Endodermal cell (in vitro differentiated cells): ENCODE measurements at regions not wholly inside any gene's neighbourhood (a gene's known extent, or its start where the extent isn't known, plus 50 kb on each side); places are given as distances from the start of the nearest gene placed in this dataset.
"Not testable (repeated sequence)": the region's sequence is repeated elsewhere in the genome, so short reads cannot be mapped to it uniquely, and the experiment has no call there.

Experiments
- DNase-seq: peaks from one replicate; pipeline ENCODE4 v3.0.0-alpha.2; 2017
- H3K27ac ChIP-seq: 2 replicates; pipeline ENCODE4 v1.5.1; 2013; ENCODE audit warnings: mild to moderate bottlenecking, low read depth, low read length, moderate library complexity
- H3K27me3 ChIP-seq: 2 replicates; pipeline ENCODE4 v1.6.1; 2013; ENCODE audit warnings: mild to moderate bottlenecking, low read length, moderate library complexity; ENCODE audit not compliant: insufficient read depth, control insufficient read depth, poor library complexity, severe bottlenecking
- H3K36me3 ChIP-seq: 2 replicates; pipeline ENCODE4 v1.7.0; 2013; ENCODE audit warnings: mild to moderate bottlenecking, low read length, moderate library complexity; ENCODE audit not compliant: control insufficient read depth, insufficient read depth
- H3K4me1 ChIP-seq: one replicate; pipeline ENCODE4 v1.7.0; 2013; ENCODE audit warnings: low read length; ENCODE audit not compliant: control insufficient read depth, insufficient read depth
- H3K4me3 ChIP-seq: 2 replicates; pipeline ENCODE4 v1.5.1; 2013; ENCODE audit warnings: mild to moderate bottlenecking, low read length, moderate library complexity
- H3K9ac ChIP-seq: 2 replicates; pipeline ENCODE4 v1.6.1; 2013; ENCODE audit warnings: mild to moderate bottlenecking, low read length, moderate library complexity; ENCODE audit not compliant: poor library complexity, severe bottlenecking; ENCODE audit errors: extremely low read depth
- H3K9me3 ChIP-seq: 2 replicates; pipeline ENCODE4 v1.6.1; 2013; ENCODE audit warnings: mild to moderate bottlenecking, low read length, moderate library complexity; ENCODE audit not compliant: control insufficient read depth
- H3K27ac Mint-ChIP-seq: 2 replicates; pipeline ENCODE4 v1.8.0; 2020; ENCODE audit warnings: mixed read lengths
- H3K27me3 Mint-ChIP-seq: 2 replicates; pipeline ENCODE4 v1.8.0; 2021; ENCODE audit warnings: mild to moderate bottlenecking, mixed read lengths; ENCODE audit not compliant: insufficient read depth
- H3K36me3 Mint-ChIP-seq: 2 replicates; pipeline ENCODE4 v1.8.0; 2020; ENCODE audit warnings: low read depth, mixed read lengths
- H3K4me1 Mint-ChIP-seq: 2 replicates; pipeline ENCODE4 v1.8.0; 2020; ENCODE audit warnings: mixed read lengths
- H3K4me3 Mint-ChIP-seq: 2 replicates; pipeline ENCODE4 v1.8.0; 2020; ENCODE audit warnings: mild to moderate bottlenecking, moderate library complexity, mixed read lengths
- H3K9me3 Mint-ChIP-seq: 2 replicates; pipeline ENCODE4 v1.8.0; 2020; ENCODE audit warnings: mild to moderate bottlenecking, mixed read lengths
- CTCF ChIP-seq: fragments of 200-600 bp; sonication (generic); conservative IDR thresholded peaks from 2 replicates; pipeline ENCODE4 v1.5.0; 2021; ENCODE audit warnings: antibody characterized with exemption, mild to moderate bottlenecking
- WGBS, 2 experiments: methylation state at CpG; one replicate each; pipeline versions ENCODE4 v1.1.5 to v1.1.7; 2013; ENCODE audit warnings: missing lambda C conversion rate in 2 of 2, mixed read lengths in 1 of 2; ENCODE audit not compliant: insufficient coverage in 1 of 2, insufficient read length in 1 of 2; 5-methylcytosine and 5-hydroxymethylcytosine counted together

- H3K27ac ChIP-seq: no peak overlapping the region
- H3K36me3 ChIP-seq: no peaks in the 10 kb centered on the region
- WGBS, 2 experiments: 92 to 100% methylated on average over 1 to 2 of the region's 2 CpGs
- Mint-ChIP-seq H3K9me3 (no peaks in the 10 kb centered on the region), H3K27ac (no peak overlapping the region), H3K4me1 (peaks cover 3% of the 10 kb centered on the region), H3K36me3 (no peaks in the 10 kb centered on the region), H3K27me3 (no peaks in the 10 kb centered on the region), H3K4me3 (no peak overlapping the region)
- TF ChIP-seq CTCF: no peak
- peaks cover 2% of the 10 kb centered on the region for H3K4me1 ChIP-seq
- no peak overlapping the region for H3K4me3 ChIP-seq
- H3K27me3 ChIP-seq: no peaks in the 10 kb centered on the region
- no peak overlapping the region for H3K9ac ChIP-seq
- no peaks in the 10 kb centered on the region for H3K9me3 ChIP-seq
- no peak for DNase-seq
These were observed 73.7 kb upstream of the IL15 start for GRCh38 chr4:141562649-141563048.

DNA sequence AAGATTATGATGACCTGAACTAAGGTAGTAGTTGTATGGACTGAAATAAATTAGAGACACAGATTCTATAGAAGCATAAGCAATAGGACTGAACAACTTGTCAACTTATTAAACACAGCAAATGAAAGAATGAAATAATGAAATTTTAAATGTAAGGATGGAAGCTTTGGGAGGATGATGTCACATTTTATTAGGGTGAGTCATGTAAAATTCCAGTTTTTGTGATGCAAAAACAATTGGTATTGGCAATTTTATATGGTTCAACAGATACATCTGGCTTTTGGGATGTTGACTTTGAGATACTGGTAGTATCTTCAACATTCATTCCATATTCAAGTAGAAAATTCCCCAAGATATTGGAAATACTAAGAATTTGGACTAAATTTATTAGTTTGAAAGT lies 72.7 kb upstream of the IL15 start:
- no peaks in the 10 kb centered on the region for H3K9me3 Mint-ChIP-seq
- H3K27me3 ChIP-seq: no peaks in the 10 kb centered on the region
- peaks cover 7% of the 10 kb centered on the region for H3K4me1 Mint-ChIP-seq

GRCh38 chr4:141564961-141565360 lies 71.4 kb upstream of the IL15 start:
- H3K36me3 Mint-ChIP-seq, H3K27me3 ChIP-seq, H3K9me3 ChIP-seq, H3K9me3 Mint-ChIP-seq, H3K36me3 ChIP-seq, H3K4me3 Mint-ChIP-seq, H3K4me3 ChIP-seq, H3K4me1 Mint-ChIP-seq, H3K27me3 Mint-ChIP-seq, H3K9ac ChIP-seq, DNase-seq, H3K27ac ChIP-seq, H3K4me1 ChIP-seq, H3K27ac Mint-ChIP-seq: not testable (repeated sequence)
- WGBS, 2 experiments: 92 to 95% methylated on average over 7 to 15 of the region's 15 CpGs

More for the DNA sequence above, 72.7 kb upstream of the IL15 start:
- Histone ChIP-seq H3K9me3 (no peaks in the 10 kb centered on the region), H3K9ac (no peak overlapping the region), H3K36me3 (no peaks in the 10 kb centered on the region), H3K27ac (no peak overlapping the region), H3K4me1 (peaks cover 6% of the 10 kb centered on the region), H3K4me3 (no peak overlapping the region)
- no peak overlapping the region for H3K27ac Mint-ChIP-seq
- no peak for DNase-seq
- no peaks in the 10 kb centered on the region for H3K27me3 Mint-ChIP-seq
- no peak for TF ChIP-seq CTCF
- no peaks in the 10 kb centered on the region for H3K36me3 Mint-ChIP-seq
- no peak overlapping the region for H3K4me3 Mint-ChIP-seq

GRCh38 chr4:141565379-141566089 lies 70.8 kb upstream of the IL15 start:
- no peak for DNase-seq
- 96 to 100% methylated on average over 1 to 3 of the region's 3 CpGs for WGBS, 2 experiments
- no peak overlapping the region for H3K4me3 Mint-ChIP-seq
- Histone ChIP-seq H3K4me3 (no peak overlapping the region), H3K9ac (no peak overlapping the region), H3K9me3 (no peaks in the 10 kb centered on the region), H3K27me3 (no peaks in the 10 kb centered on the region), H3K4me1 (peaks cover 6% of the 10 kb centered on the region), H3K36me3 (no peaks in the 10 kb centered on the region), H3K27ac (no peak overlapping the region)
- peaks cover 7% of the 10 kb centered on the region for H3K4me1 Mint-ChIP-seq
- no peak overlapping the region for H3K27ac Mint-ChIP-seq
- H3K36me3 Mint-ChIP-seq: no peaks in the 10 kb centered on the region
- TF ChIP-seq CTCF: no peak
- H3K9me3 Mint-ChIP-seq: no peaks in the 10 kb centered on the region
- H3K27me3 Mint-ChIP-seq: no peaks in the 10 kb centered on the region
